ENCODE measurements at regions not wholly inside any gene's neighbourhood (a gene's known extent, or its start where the extent isn't known, plus 50 kb on each side); places are given as distances from the start of the nearest gene placed in this dataset.
"Not testable (repeated sequence)": the region's sequence is repeated elsewhere in the genome, so short reads cannot be mapped to it uniquely, and the experiment has no call there.

DNA sequence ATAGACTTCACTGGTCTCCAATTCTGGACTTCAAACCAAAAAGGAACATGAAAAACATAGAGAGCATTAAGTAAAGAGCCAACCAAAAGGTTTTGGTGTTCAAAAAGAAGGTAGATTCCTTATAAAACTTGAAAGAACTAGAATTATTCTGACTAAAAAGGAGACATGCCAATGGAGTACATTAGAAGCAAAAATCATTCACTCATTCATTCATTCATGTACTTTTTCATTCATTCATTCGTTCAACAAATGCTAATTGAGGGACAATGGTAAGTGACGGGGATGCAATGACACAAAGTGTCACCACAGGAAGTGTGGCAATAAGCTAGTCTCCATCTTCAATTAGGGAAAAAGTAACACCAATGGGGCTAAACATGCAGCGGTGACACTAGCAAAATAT, 181.0 kb upstream of the ATP11B start:
- no peak for DNase-seq

GRCh38 chr3:182617500-182617899, 175.8 kb upstream of the ATP11B start:
- DNase-seq = no peak

GRCh38 chr3:182618085-182618732, 175.1 kb upstream of the ATP11B start:
- no peak for DNase-seq

DNA sequence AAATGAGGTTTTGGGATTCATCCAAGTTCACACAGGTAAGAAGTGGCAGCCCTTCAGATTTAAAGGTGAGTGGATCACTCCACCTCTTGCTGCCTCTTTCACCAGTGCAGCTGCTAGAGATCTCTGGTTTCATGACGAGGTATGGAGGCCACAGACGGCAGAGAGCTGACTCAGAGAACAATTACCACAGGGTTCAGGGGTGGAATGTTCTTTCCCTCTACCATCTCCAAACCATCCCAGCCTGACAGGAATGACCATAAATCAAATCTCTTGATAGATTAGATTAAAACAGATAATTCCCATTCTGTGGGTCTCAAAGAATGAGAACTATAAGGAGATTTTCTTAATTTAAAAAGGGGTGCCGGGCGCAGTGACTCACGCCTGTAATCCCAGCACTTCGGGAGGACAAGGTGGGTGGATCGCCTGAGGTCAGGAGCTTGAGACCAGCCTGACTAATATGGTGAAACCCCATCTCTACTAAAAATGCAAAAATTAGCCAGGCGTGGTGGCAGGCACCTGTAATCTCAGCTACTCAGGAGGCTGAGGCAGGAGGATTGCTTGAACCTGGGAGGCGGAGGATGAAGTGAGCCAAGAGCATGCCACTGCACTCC, 174.2 kb upstream of the ATP11B start:
- no peak for DNase-seq

GRCh38 chr3:182620723-182621434, 172.4 kb upstream of the ATP11B start:
- DNase-seq = no peak

GRCh38 chr3:182621435-182622240, 171.7 kb upstream of the ATP11B start:
- DNase-seq = no peak

GRCh38 chr3:182622241-182622545, 171.1 kb upstream of the ATP11B start:
- DNase-seq = no peak

DNA sequence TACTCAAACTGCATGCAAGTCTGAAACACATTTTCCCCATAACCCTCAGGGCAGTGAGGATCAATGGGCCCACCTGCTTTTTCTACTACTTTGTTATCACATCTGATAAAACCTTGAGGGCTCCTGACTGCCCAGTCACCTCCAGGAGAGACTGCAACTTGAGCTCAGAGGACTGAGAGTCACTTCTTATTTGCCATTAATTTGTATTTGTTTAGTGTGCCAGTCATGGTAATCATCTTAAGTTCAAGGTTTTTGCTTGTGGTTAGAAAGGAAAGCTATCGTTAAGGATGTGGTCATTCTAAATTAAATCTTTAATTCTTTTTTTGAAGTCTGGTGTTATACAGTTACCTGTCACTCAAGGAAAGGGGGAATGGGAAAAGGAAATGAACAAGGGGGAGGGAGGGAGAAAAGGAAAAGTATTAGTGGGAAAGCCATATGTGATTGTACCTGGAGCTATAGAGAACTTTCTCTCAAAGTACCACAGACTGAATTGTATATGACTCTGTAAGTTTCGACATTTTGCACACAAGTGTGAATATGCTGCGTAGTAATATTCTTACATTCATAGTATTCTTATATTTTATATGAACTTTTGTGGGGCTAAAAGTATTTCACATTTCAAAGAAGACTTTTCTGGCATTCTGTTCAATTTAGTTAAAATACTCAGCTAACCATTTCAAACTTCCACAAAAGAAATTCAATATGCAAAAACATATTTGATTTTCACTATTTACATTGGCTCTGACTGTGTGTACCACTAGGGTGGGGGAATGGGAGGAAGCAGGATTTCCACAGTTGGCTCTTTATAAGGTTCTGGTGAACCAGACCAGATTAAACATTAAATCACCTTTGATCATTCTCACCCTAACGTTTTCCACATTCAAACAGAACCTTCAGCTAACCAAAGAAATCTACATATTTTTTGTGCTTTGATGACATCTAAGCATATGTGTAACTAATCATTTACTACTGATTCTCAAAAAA, 166.5 kb upstream of the ATP11B start:
- no peak for DNase-seq

DNA sequence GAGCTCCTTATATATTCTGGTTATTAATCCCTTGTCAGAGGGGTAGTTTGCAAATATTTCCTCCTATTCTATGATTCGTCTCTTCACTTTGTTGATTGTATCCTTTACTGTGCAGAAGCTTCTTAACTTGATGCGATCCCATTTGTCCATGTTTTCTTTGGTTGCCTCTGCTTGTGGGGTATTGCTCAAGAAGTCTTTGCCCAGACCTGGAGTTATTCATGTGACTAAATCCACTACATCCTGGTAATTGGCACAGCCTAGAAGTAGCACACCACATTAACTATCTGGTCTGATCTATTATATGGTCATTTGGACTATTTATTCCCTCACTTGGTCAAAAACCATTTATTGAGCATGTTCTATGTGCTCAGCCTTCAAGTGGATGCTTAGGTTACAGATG, 164.8 kb upstream of the ATP11B start:
- no peak for DNase-seq

DNA sequence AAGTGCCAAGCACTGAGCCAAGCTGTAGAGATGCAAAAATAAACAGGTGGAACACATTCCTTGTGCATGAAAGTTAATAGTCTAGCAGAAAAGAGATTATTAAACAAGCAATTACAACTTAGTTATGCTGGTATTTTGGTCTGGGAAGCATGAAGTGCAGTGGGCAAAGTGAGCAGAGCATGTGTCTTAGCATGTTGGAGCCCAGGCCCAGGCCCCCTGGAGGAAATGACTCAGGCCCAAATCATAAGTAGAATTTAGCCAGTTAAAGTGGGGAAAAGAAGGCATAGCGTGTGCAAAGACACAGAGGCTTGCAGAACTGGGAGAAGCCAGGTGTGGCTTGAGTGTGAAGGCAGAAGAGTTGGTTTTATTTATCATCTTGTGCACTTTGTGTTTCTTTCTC, 163.8 kb upstream of the ATP11B start:
- no peak for DNase-seq

DNA sequence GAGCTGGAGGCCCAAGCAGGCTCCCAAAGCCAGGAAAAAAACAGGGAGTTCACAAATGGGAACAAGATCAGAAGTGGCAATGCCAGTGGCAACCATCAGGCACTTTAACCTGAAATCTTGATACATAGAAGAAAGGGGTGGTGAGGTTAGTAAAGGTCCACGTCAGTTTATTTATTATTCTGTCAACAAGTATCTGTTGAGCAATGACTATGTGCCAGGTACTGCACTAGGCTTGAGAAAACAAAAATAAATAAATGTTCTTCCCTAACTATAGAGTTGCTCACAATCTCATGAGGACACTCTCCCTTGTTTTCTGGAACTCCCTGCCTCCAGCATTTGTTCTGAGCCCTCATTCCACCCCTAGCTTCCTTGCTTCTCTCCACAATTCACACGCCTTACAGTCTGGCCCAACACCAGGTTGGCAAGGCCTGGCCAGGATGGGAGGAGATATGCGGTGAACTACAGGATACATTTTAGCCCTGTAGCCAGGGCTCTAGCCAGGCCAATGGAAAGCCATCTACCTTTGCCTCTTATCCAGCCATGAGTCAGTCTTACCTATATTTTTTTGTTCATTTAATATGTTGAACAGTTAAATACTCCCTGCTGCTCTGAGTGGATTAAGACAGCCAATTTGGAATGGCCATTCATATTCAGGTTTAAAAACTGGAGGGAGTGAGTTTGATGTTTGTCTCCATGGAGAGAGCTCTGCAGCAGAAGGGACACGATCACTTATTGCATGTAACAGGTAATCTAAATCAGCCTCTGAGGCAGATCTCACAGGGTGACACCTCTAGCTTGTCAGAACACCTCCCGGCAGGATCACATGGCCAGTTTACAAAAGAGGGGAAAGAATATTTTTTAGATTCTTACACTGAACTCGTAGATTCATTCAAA, 161.9 kb upstream of the ATP11B start:
- no peak for DNase-seq

DNA sequence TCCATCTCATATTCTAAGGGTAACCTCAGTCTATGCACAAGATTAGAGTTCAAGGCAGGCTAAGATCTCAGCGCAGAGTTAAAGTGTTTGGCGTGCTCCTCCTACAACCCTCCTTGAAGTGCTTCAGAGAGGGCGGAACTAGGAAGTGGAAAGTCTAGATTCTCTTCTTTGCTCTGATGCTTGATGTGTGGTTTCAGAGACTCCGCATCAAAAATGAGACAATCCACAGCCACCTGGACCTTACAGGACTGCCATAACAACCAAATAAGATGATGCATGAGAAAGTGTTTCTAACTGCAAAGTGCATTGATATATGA, 161.3 kb upstream of the ATP11B start:
- DNase-seq = no peak

DNA sequence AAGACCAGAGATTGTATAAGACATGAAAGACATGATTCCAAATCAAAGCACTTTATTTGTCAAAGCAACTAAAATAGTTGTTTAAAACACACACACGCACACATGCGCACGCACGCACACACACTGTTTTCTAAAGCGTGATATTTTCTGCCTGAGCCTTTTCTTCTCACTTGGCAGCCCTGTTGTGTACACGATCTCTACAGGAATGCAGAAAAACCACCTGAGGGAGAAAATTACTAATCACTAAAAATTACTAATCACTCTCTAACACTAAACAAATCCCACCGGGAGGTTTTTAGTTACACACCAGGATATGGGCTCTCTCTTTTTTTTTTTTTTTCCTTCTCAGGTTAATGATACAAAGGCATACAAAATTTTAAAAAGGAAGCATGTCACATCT, 160.1 kb upstream of the ATP11B start:
- no peak for DNase-seq

GRCh38 chr3:182636646-182637045, 156.7 kb upstream of the ATP11B start:
- DNase-seq = no peak

GRCh38 chr3:182637350-182638110, 155.8 kb upstream of the ATP11B start:
- DNase-seq = no peak

GRCh38 chr3:182644013-182644412, 149.3 kb upstream of the ATP11B start:
- DNase-seq = no peak

- DNase-seq = no peak
Measured at GRCh38 chr3:182644790-182645433, 148.4 kb upstream of the ATP11B start.

- no peak for DNase-seq
Measured at GRCh38 chr3:182650568-182651128, 142.7 kb upstream of the ATP11B start.

DNA sequence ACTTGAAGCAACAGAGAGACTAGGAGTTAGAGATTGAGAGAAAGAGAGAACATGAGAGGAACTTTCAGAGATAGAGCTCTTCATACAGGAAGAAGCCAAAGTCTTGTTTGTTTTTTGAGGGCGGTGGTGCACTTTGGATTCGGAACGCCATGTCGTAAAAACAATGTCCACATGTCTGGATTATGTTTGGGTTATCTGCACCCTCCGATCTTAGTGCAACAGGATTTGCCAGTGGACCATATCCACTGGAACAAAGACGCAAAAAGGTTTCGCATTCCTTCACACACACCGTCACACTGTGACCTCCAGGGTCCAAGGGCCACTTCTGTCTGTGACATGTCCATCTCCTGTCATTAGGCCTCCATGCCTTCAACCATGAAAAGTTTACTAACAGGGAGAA, 141.8 kb upstream of the ATP11B start:
- no peak for DNase-seq

- DNase-seq = not testable (repeated sequence)
Measured at GRCh38 chr3:182653065-182653464, 140.2 kb upstream of the ATP11B start.
